ENCODE measurements at regions not wholly inside any gene's neighbourhood (a gene's known extent, or its start where the extent isn't known, plus 50 kb on each side); places are given as distances from the start of the nearest gene placed in this dataset.

DNA sequence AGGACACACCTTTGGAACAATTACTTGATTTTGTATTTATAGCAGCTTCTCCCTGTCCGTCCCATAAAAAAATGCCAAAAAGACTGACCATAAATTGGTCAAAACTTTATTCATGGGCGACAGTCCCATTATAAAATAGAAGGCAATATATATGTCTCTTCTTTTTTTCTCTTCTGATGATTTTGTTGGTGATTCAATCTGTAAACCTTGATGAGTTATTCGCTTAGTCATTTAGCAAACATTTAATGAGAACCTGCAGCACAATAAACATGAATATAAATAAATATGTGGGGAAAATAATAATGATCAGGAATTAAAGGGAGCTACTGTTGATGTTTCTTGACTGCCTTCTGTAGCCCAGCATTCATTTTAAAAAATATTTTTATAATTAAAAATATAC lies 356.4 kb upstream of the ACTBL2 start:
- Histone ChIP-seq H3K27me3 (replicated peaks; ENCODE audit: insufficient read depth, low read length) (no peaks in the 10 kb centered on the region), H3K4me1 (ENCODE audit: low read length) (no peaks in the 10 kb centered on the region), H3K9me3 (replicated peaks; ENCODE audit: insufficient read depth, low read length) (no peaks in the 10 kb centered on the region), H3K27ac (ENCODE audit: low read length) (no peak overlapping the region), H3K4me2 (ENCODE audit: low read depth, low read length) (no peak overlapping the region), H3K9me2 (replicated peaks; ENCODE audit: insufficient read depth, low read length) (no peaks in the 10 kb centered on the region), H3K36me3 (replicated peaks; ENCODE audit: insufficient read depth, low read length) (no peaks in the 10 kb centered on the region), H4K20me1 (ENCODE audit: insufficient read depth, low read length) (no peaks in the 10 kb centered on the region), H3K4me3 (ENCODE audit: low read length) (no peak overlapping the region), H3F3A (ENCODE audit: insufficient read depth, low read length) (no peaks in the 10 kb centered on the region), H3K9ac (ENCODE audit: low read length) (no peak overlapping the region), H2AFZ (ENCODE audit: low read length) (no peak overlapping the region), H3K79me2 (ENCODE audit: low read length) (no peaks in the 10 kb centered on the region)
- no peak for DNase-seq
- TF ChIP-seq EZH2 (optimal IDR thresholded peaks at IDR 0.05; ENCODE audit: low read depth, low read length) = no peak
- no peak for TF ChIP-seq EZH2phosphoT487 (IDR thresholded peaks at IDR 0.05; ENCODE audit: low read length)
- TF ChIP-seq, protein P1, sequence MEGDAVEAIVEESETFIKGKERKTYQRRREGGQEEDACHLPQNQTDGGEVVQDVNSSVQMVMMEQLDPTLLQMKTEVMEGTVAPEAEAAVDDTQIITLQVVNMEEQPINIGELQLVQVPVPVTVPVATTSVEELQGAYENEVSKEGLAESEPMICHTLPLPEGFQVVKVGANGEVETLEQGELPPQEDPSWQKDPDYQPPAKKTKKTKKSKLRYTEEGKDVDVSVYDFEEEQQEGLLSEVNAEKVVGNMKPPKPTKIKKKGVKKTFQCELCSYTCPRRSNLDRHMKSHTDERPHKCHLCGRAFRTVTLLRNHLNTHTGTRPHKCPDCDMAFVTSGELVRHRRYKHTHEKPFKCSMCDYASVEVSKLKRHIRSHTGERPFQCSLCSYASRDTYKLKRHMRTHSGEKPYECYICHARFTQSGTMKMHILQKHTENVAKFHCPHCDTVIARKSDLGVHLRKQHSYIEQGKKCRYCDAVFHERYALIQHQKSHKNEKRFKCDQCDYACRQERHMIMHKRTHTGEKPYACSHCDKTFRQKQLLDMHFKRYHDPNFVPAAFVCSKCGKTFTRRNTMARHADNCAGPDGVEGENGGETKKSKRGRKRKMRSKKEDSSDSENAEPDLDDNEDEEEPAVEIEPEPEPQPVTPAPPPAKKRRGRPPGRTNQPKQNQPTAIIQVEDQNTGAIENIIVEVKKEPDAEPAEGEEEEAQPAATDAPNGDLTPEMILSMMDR (IDR thresholded peaks at IDR 0.05; ENCODE audit: low read length) = no peak

DNA sequence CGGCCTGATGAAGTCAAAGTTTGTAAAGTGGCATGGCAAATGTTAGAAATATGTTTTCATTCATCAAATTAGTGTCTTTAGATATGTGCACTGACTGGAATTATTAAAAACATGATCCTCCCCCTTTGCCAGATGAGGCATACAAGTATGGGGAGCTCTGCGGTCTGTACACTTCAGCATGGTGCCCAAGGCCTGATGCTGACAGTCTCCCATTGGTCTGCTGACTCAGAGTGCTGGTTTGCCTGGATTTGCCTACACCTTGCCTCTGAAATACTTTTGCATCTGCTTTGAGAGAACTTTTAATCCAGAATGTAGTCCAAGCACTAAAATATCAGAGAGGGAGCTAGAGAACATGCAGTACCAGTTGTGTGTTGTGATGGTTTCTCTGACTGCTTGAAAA lies 354.3 kb upstream of the ACTBL2 start:
- Histone ChIP-seq H3K27ac (ENCODE audit: low read length) (no peak overlapping the region), H4K20me1 (ENCODE audit: insufficient read depth, low read length) (no peaks in the 10 kb centered on the region), H3K4me2 (ENCODE audit: low read depth, low read length) (no peak overlapping the region), H3K9me2 (replicated peaks; ENCODE audit: insufficient read depth, low read length) (no peaks in the 10 kb centered on the region), H3K79me2 (ENCODE audit: low read length) (no peaks in the 10 kb centered on the region), H3K9ac (ENCODE audit: low read length) (no peak overlapping the region), H2AFZ (ENCODE audit: low read length) (no peak overlapping the region), H3K4me3 (ENCODE audit: low read length) (no peak overlapping the region), H3K36me3 (replicated peaks; ENCODE audit: insufficient read depth, low read length) (no peaks in the 10 kb centered on the region), H3F3A (ENCODE audit: insufficient read depth, low read length) (no peaks in the 10 kb centered on the region), H3K9me3 (replicated peaks; ENCODE audit: insufficient read depth, low read length) (no peaks in the 10 kb centered on the region), H3K4me1 (ENCODE audit: low read length) (no peaks in the 10 kb centered on the region), H3K27me3 (replicated peaks; ENCODE audit: insufficient read depth, low read length) (no peaks in the 10 kb centered on the region)
- no peak for TF ChIP-seq EZH2 (optimal IDR thresholded peaks at IDR 0.05; ENCODE audit: low read depth, low read length)
- no peak for TF ChIP-seq EZH2phosphoT487 (IDR thresholded peaks at IDR 0.05; ENCODE audit: low read length)
- TF ChIP-seq, protein P1 (IDR thresholded peaks at IDR 0.05; ENCODE audit: low read length) = no peak
- no peak for DNase-seq

DNA sequence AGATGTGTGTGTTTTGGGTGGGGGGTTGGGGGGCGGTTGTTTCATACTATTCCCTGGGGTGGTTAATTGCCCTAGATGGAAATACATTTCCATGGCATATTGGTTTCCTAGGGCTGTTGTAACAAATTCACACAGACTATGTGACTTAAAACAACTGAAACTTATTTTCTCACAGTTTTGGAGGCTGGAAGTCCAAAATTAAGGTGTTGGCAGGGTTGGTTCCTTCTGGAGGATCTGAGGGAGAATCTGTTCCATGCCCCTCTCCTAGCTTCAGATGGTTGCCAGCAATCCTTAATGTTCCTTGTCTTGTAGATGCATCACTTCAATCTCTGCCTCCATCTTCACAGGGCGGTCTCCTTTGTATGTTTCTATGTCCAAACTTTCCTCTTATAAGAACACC lies 353.7 kb upstream of the ACTBL2 start:
- no peak for TF ChIP-seq EZH2phosphoT487 (IDR thresholded peaks at IDR 0.05; ENCODE audit: low read length)
- TF ChIP-seq, protein P1 (IDR thresholded peaks at IDR 0.05; ENCODE audit: low read length) = no peak
- no peak for TF ChIP-seq EZH2 (optimal IDR thresholded peaks at IDR 0.05; ENCODE audit: low read depth, low read length)
- H3K9me2 ChIP-seq (replicated peaks; ENCODE audit: insufficient read depth, low read length) = no peaks in the 10 kb centered on the region
- no peak for DNase-seq
- no peaks in the 10 kb centered on the region for H3K36me3 ChIP-seq (replicated peaks; ENCODE audit: insufficient read depth, low read length)
- no peaks in the 10 kb centered on the region for H3K9me3 ChIP-seq (replicated peaks; ENCODE audit: insufficient read depth, low read length)
- no peak overlapping the region for H3K4me2 ChIP-seq (ENCODE audit: low read depth, low read length)
- H3K27ac ChIP-seq (ENCODE audit: low read length) = no peak overlapping the region
- no peaks in the 10 kb centered on the region for H3K27me3 ChIP-seq (replicated peaks; ENCODE audit: insufficient read depth, low read length)
- no peak overlapping the region for H3K4me3 ChIP-seq (ENCODE audit: low read length)
- no peak overlapping the region for H3K9ac ChIP-seq (ENCODE audit: low read length)
- no peaks in the 10 kb centered on the region for H4K20me1 ChIP-seq (ENCODE audit: insufficient read depth, low read length)
- H3K79me2 ChIP-seq (ENCODE audit: low read length) = no peaks in the 10 kb centered on the region
- H2AFZ ChIP-seq (ENCODE audit: low read length) = no peak overlapping the region
- H3F3A ChIP-seq (ENCODE audit: insufficient read depth, low read length) = no peaks in the 10 kb centered on the region
- H3K4me1 ChIP-seq (ENCODE audit: low read length) = no peaks in the 10 kb centered on the region

All from MM.1S (cell line).